Retinal pigment epithelial cell (primary cell): ENCODE measurements at regions not wholly inside any gene's neighbourhood (a gene's known extent, or its start where the extent isn't known, plus 50 kb on each side); places are given as distances from the start of the nearest gene placed in this dataset.

Experiments used
- DNase-seq: peaks from one replicate; pipeline ENCODE4 v3.0.0-alpha.2; 2010; ENCODE audit warnings: low read depth
- H3K4me3 ChIP-seq: 2 replicates; pipeline ENCODE4 v1.5.1; 2011; ENCODE audit warnings: mild to moderate bottlenecking, low read length, control low read depth, moderate library complexity
- TF ChIP-seq, protein P1 (sequence below): conservative IDR thresholded peaks from 2 replicates; pipeline ENCODE4 v1.5.1; 2011; ENCODE audit warnings: low read depth, low read length, control low read depth, inconsistent platforms

DNA sequence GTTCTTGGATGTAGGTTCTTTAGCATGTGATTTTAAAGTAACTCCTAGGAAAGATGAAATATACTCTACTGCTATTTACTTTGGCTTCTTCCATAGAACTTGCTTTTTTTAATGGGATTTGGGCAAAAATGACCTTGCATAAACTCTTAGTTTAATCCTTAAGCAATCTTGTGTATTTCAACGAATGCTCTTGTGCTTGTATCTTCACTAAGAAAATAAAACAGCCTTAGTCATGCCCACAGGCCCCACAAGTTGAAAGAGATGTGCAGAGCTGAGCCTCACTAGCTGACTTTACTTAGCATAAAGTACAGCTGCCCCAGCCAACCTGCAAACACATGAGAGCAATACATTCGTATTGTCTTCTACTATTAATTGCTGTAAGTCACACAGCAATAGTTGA is 1609.2 kb downstream of the STIM2 start:
- no peak for DNase-seq
- H3K4me3 ChIP-seq: no peak overlapping the region
- TF ChIP-seq, protein P1, sequence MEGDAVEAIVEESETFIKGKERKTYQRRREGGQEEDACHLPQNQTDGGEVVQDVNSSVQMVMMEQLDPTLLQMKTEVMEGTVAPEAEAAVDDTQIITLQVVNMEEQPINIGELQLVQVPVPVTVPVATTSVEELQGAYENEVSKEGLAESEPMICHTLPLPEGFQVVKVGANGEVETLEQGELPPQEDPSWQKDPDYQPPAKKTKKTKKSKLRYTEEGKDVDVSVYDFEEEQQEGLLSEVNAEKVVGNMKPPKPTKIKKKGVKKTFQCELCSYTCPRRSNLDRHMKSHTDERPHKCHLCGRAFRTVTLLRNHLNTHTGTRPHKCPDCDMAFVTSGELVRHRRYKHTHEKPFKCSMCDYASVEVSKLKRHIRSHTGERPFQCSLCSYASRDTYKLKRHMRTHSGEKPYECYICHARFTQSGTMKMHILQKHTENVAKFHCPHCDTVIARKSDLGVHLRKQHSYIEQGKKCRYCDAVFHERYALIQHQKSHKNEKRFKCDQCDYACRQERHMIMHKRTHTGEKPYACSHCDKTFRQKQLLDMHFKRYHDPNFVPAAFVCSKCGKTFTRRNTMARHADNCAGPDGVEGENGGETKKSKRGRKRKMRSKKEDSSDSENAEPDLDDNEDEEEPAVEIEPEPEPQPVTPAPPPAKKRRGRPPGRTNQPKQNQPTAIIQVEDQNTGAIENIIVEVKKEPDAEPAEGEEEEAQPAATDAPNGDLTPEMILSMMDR: no peak

DNA sequence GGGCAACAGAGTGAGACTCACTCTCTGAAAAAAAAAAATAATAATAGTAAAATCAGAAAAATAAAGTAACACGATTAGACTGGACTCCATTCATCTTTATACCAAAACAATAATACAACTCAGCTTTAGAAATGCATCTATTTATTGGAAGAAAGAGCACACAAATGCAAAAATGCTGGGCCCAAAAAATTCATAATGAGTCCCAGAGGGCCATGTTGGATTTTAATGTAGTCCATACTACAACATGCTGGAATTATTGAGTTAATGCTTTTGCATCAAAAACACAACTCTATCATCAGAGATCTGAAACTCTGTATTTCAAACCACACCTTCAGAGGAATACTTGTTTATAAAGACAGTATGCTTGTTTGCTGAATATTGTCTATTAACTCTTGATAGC is 1614.7 kb downstream of the STIM2 start:
- TF ChIP-seq, protein P1: no peak
- no peak for DNase-seq
- H3K4me3 ChIP-seq: no peak overlapping the region

DNA sequence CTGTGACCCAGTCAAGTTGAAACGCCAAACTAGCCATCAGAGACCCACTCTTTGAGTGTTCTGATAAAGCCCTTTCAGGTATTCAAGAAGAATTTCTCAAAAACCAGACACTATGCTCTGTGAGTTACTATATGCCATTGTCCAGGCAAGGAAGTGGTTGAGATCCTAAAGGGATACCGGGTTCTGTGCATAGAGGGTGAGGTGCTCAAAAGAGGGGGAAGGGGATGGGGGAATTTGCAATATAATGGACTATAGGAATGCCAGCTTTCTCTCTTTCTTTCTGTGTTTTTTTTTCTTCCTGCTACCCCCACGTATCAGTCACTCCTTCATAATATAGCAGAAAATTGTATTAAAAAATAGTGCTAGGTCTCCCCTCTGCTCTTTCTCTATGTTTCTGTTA is 1619.0 kb downstream of the STIM2 start:
- H3K4me3 ChIP-seq: no peak overlapping the region
- TF ChIP-seq, protein P1: no peak
- DNase-seq: no peak

DNA sequence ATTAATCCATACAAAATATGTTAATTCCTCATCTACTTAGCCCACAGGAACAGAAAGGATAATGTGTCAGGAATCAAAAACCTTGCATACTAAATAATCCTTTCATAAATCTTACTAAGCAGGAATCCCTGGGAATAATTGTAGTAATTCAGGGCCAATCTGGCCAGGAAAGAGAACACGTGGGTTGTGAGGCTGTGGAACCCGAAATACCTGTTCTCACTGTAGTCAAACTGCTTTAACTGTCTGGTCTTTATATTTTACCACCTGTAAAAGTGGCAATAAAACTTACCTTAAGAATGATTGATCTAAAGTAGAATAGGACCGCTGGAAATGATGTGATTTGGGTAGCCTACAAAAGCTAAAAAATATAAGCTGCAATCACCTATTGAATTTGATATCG is 1620.9 kb downstream of the STIM2 start:
- no peak overlapping the region for H3K4me3 ChIP-seq
- DNase-seq: no peak
- TF ChIP-seq, protein P1: no peak

DNA sequence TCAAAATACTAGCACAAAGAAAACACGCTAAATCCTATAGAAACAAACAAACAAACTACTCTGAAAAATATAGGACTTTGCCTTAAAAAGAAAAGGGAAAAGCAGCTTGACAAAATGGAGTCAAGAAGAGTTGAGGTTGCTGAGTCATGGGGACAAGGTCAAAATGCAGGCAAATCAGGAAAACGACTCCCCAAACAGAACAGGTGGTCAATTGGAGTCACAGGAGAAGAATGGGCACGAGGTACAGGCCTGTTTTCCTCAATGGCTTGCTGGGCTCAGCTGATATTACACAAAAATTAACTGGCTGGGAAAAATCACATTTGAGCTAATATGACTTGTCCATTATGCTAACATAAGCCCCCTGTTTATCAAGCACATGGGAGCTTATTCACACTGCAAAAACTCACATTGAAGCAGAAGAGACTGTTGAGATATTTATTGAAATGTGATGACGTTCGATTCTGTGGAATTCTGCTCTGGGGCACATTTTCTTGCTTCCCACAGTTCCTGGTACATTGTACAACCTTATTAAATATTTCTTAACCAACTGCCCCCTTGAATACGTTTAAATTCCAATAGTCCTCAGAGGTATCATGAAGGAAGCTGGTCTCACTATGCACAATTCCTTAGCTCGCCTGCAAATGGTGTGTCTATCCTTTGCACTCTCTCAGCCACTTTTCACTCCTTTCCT is 1622.1 kb downstream of the STIM2 start:
- no peak for DNase-seq
- no peak overlapping the region for H3K4me3 ChIP-seq
- TF ChIP-seq, protein P1: no peak

DNA sequence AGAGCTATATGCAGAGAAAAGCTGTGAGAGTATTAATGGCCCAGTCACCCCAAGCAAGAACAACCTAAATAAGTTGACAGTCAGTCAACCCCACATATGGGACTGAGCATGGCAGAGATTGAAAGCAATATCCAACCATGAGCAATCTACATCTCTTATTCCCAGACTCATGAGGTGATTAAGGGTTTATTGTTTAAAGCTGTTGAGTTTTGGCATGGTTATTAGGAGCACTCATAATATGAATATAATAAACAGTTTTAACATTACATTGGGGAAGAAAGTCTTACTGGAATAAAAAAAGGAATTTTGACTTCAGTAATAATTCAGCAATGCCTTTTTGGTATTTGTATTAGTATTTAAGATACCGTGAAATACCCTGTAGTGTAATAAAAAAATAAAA is 1627.4 kb downstream of the STIM2 start:
- no peak overlapping the region for H3K4me3 ChIP-seq
- TF ChIP-seq, protein P1: no peak
- no peak for DNase-seq

DNA sequence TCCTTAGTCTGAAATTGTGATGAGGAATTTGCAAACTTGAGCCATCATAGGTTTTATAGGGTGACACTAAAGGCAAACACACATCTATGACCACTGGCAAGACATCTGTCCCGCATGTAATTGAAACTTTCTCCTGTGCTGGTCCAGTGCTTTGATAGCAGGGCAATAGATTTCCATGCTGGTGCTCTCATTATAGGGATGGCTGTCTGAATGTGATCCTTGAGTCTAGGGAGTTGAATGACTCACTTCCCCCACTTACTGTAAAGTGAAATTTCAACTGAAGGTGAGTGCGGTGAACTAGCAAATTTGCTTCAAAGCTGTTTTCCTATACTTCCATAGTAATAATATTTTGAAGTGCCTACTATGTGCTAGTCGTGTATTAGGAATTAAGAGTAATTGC is 1630.0 kb downstream of the STIM2 start:
- H3K4me3 ChIP-seq: no peak overlapping the region
- DNase-seq: no peak
- TF ChIP-seq, protein P1: no peak
